K562 (cell line): ENCODE measurements at regions not wholly inside any gene's neighbourhood (a gene's known extent, or its start where the extent isn't known, plus 50 kb on each side); places are given as distances from the start of the nearest gene placed in this dataset.
A peak's percentile ranks its signal among the peaks of the same experiment; 100 is the strongest.

ENCODE experiments used
- BRCA1 ChIP-seq, 2 experiments: fragments of 450-650 bp in 1 of 2; sonication (generic) in 1 of 2; formaldehyde crosslinking in 1 of 2; IDR thresholded peaks; 2 replicates each; pipeline versions ENCODE4 v1.5.0 to v1.6.1; 2017 to 2020; ENCODE audit warnings: mild to moderate bottlenecking in 1 of 2, missing genetic modification reagents in 1 of 2
- CBFA2T3 ChIP-seq: fragments of 450-650 bp; IDR thresholded peaks from 2 replicates; pipeline ENCODE4 v1.6.1; 2017
- CEBPG ChIP-seq, 3 experiments: fragments of 200-800 bp in 1 of 3; sonication (Bioruptor generic) in 1 of 3; sonication (generic) in 1 of 3; formaldehyde crosslinking in 1 of 3; IDR thresholded peaks in 2 of 3; conservative IDR thresholded peaks in 1 of 3; 2 replicates each; pipeline versions ENCODE4 v1.6.1 to v1.8.0; 2016 to 2022; ENCODE audit warnings: missing compliant biosample characterization in 2 of 3, missing genetic modification characterization in 2 of 3, mild to moderate bottlenecking in 1 of 3, missing genetic modification reagents in 1 of 3
- HNRNPL ChIP-seq: fragments of 200-400 bp; formaldehyde crosslinking; IDR thresholded peaks from 2 replicates; pipeline ENCODE4 v1.6.1; 2017; ENCODE audit warnings: low read depth, mild to moderate bottlenecking, low read length
- MCM5 ChIP-seq: fragments of 450-650 bp; IDR thresholded peaks from 2 replicates; pipeline ENCODE4 v1.6.1; 2016; ENCODE audit warnings: low read depth
- MTA2 ChIP-seq: fragments of 450-650 bp; IDR thresholded peaks from 2 replicates; pipeline ENCODE4 v1.6.1; 2016; ENCODE audit warnings: low read depth
- NR2C1 ChIP-seq, 2 experiments: fragments of 450-650 bp; IDR thresholded peaks; 2 replicates each; pipeline ENCODE4 v1.6.1; 2017; ENCODE audit warnings: mild to moderate bottlenecking in 2 of 2, antibody characterized with exemption in 1 of 2, inconsistent platforms in 1 of 2, missing compliant biosample characterization in 1 of 2, missing genetic modification characterization in 1 of 2
- NR2C2 ChIP-seq, 2 experiments: fragments of 200-800 bp in 1 of 2; sonication (Bioruptor generic) in 1 of 2; sonication (generic) in 1 of 2; formaldehyde crosslinking in 1 of 2; IDR thresholded peaks; 2 replicates each; pipeline versions ENCODE4 v1.6.1 to v1.8.0; 2016 to 2022; ENCODE audit warnings: mild to moderate bottlenecking in 1 of 2, missing compliant biosample characterization in 1 of 2, missing genetic modification characterization in 1 of 2, missing genetic modification reagents in 1 of 2
- PTBP1 ChIP-seq: fragments of 200-400 bp; formaldehyde crosslinking; IDR thresholded peaks from 2 replicates; pipeline ENCODE4 v1.6.1; 2017; ENCODE audit warnings: low read depth, low read length
- RBM25 ChIP-seq: fragments of 200-400 bp; formaldehyde crosslinking; IDR thresholded peaks from 2 replicates; pipeline ENCODE4 v1.6.1; 2018; ENCODE audit warnings: low read length, low read depth, moderate library complexity; ENCODE audit not compliant: severe bottlenecking
- SIRT6 ChIP-seq: IDR thresholded peaks from one replicate; pipeline ENCODE4 v1.6.1; 2012; ENCODE audit warnings: low read depth, mild to moderate bottlenecking, control low read depth, inconsistent platforms, low read length, moderate library complexity
- SMARCA4 ChIP-seq: fragments of 450-650 bp; IDR thresholded peaks from 2 replicates; pipeline ENCODE4 v1.6.1; 2016
- TARDBP ChIP-seq: fragments of 450-650 bp; IDR thresholded peaks from 2 replicates; pipeline ENCODE4 v1.6.1; 2016
- THAP12 ChIP-seq: fragments of 250-450 bp; sonication (Bioruptor Pico); IDR thresholded peaks from 2 replicates; pipeline ENCODE4 v1.9.0; 2021; ENCODE audit warnings: mild to moderate bottlenecking, inconsistent platforms
- ZNF695 ChIP-seq: fragments of 450-650 bp; formaldehyde crosslinking; IDR thresholded peaks from 2 replicates; pipeline ENCODE4 v1.4.0; 2020; ENCODE audit warnings: mild to moderate bottlenecking, moderate library complexity
- ZNF696 ChIP-seq: fragments of 250-450 bp; sonication (Bioruptor Pico); conservative IDR thresholded peaks from 2 replicates; pipeline ENCODE4 v1.4.0; 2020; ENCODE audit warnings: mild to moderate bottlenecking, moderate library complexity
- TF ChIP-seq, protein P1 (sequence below): fragments of 250-450 bp; sonication (Bioruptor Pico); IDR thresholded peaks from 2 replicates; pipeline ENCODE4 v1.8.0; 2021; ENCODE audit warnings: moderate library complexity, mild to moderate bottlenecking, inconsistent platforms
- TF ChIP-seq, protein P2 (sequence below), 2 experiments: fragments of 450-650 bp; conservative IDR thresholded peaks; 2 replicates each; pipeline ENCODE4 v1.6.1; 2017; ENCODE audit warnings: mild to moderate bottlenecking in 2 of 2, moderate library complexity in 2 of 2

DNA sequence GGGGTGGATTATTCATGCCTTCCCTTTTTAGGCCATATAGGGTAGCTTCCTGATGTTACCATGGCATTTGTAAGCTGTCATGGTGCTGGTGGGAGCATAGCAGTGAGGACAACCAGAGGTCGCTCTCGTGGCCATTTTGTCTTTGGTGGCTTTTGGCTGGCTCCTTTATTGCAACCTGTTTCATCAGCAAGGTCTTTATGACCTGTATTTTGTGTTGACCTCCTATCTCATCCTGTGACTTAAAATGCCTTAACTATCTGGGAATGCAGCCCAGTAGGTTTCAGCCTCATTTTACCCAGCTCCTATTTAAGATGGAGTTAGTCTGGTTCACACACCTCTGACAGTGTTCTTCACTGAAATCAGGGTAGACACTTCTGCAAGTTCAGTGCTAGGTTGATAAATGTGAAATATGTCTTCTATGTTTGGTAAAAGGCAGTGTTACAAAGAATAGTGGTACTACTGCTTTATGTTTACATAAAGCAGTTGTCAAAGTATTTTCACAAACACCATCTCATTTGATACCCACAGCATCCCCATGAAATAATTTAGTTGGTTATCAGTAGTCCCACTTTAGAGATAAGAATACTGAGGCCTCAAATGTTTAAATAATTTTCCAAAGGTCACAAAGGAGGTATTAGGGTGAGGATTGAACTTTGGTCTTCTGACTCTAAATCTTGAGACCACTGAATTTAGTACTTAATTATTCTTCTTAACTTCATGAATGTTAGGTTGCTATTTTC lies 77.1 kb upstream of the C4orf54 start (continued):
- TF ChIP-seq BRCA1 (IDR thresholded peaks at IDR 0.05) (no peak), BRCA1 (CRISPR knock-in tag; IDR thresholded peaks at IDR 0.05) (no peak), SIRT6 (no peak), NR2C1 (IDR thresholded peaks at IDR 0.05) (no peak; the same call in 1 of the 2 replicates), NR2C1 (tag; IDR thresholded peaks at IDR 0.05) (peak; percentile 93), THAP12 (CRISPR knock-in tag) (no peak), MCM5 (no peak), ZNF695 (CRISPR knock-in tag) (no peak), PTBP1 (no peak), SMARCA4 (no peak), CEBPG (CRISPR knock-in tag; IDR thresholded peaks at IDR 0.05) (peak; percentile 78), CEBPG (tag; conservative IDR thresholded peaks at IDR 0.05 in 1 of 2, IDR thresholded peaks at IDR 0.05 in 1 of 2) (peak in 1 of 2 experiments; percentile 91; a peak in 2 of 4 replicates), TARDBP (no peak), RBM25 (peak; percentile 92), MTA2 (no peak), NR2C2 (CRISPR knock-in tag; IDR thresholded peaks at IDR 0.05) (no peak), NR2C2 (tag; IDR thresholded peaks at IDR 0.05) (peak; percentile 70), HNRNPL (no peak), CBFA2T3 (no peak), ZNF696 (CRISPR knock-in tag) (no peak)
- TF ChIP-seq, protein P1, sequence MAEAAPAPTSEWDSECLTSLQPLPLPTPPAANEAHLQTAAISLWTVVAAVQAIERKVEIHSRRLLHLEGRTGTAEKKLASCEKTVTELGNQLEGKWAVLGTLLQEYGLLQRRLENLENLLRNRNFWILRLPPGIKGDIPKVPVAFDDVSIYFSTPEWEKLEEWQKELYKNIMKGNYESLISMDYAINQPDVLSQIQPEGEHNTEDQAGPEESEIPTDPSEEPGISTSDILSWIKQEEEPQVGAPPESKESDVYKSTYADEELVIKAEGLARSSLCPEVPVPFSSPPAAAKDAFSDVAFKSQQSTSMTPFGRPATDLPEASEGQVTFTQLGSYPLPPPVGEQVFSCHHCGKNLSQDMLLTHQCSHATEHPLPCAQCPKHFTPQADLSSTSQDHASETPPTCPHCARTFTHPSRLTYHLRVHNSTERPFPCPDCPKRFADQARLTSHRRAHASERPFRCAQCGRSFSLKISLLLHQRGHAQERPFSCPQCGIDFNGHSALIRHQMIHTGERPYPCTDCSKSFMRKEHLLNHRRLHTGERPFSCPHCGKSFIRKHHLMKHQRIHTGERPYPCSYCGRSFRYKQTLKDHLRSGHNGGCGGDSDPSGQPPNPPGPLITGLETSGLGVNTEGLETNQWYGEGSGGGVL (CRISPR knock-in tag): peak; percentile 85
- TF ChIP-seq, protein P2, sequence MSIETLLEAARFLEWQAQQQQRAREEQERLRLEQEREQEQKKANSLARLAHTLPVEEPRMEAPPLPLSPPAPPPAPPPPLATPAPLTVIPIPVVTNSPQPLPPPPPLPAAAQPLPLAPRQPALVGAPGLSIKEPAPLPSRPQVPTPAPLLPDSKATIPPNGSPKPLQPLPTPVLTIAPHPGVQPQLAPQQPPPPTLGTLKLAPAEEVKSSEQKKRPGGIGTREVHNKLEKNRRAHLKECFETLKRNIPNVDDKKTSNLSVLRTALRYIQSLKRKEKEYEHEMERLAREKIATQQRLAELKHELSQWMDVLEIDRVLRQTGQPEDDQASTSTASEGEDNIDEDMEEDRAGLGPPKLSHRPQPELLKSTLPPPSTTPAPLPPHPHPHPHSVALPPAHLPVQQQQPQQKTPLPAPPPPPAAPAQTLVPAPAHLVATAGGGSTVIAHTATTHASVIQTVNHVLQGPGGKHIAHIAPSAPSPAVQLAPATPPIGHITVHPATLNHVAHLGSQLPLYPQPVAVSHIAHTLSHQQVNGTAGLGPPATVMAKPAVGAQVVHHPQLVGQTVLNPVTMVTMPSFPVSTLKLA (conservative IDR thresholded peaks at IDR 0.05): no peak
